IMR-90 (cell line): ENCODE measurements at regions not wholly inside any gene's neighbourhood (a gene's known extent, or its start where the extent isn't known, plus 50 kb on each side); places are given as distances from the start of the nearest gene placed in this dataset.

Source experiments
- ATAC-seq: fragments of 200-7000 bp; cut with Tn5 transposase; 2 replicates; pipeline ENCODE4 v1.9.1; 2020; ENCODE audit warnings: low read depth, mild to moderate bottlenecking, moderate library complexity
- BruUV-seq: library from RNA; stranded (reverse); fragments of 400-500 nt; replicated peaks from 2 replicates; lab custom pipeline; 2021; lab: Mats Ljungman, UMichigan
- CTCF ChIA-PET: fragments of 300-600 bp; formaldehyde crosslinking; extraction: SDS; loops from one replicate; lab custom pipeline; 2021; ENCODE audit warnings: antibody characterized with exemption; lab: Yijun Ruan, JAX
- POLR2A ChIA-PET: fragments of 300-600 bp; sonication (Branson Sonifier 250); formaldehyde crosslinking; loops from one replicate; lab custom pipeline; 2022; ENCODE audit warnings: antibody characterized with exemption; ENCODE audit not compliant: unreplicated experiment; lab: Charles Lee
- DNase-seq: peaks from one replicate; pipeline ENCODE4 v3.0.0; 2013
- H2AFZ ChIP-seq: replicated peaks from 2 replicates; pipeline ENCODE3; 2013; ENCODE audit warnings: low read length, mild to moderate bottlenecking; ENCODE audit not compliant: poor library complexity
- H2AK5ac ChIP-seq: 2 replicates; pipeline ENCODE4 v1.6.1; 2013; ENCODE audit warnings: low read depth, low read length, inconsistent platforms
- H2AK9ac ChIP-seq: replicated peaks from 2 replicates; pipeline ENCODE3; 2013; ENCODE audit warnings: mild to moderate bottlenecking, low read depth, low read length, moderate library complexity; ENCODE audit not compliant: poor library complexity
- H2BK120ac ChIP-seq: 2 replicates; pipeline ENCODE4 v1.6.1; 2013; ENCODE audit warnings: low read depth, low read length, inconsistent platforms
- H2BK15ac ChIP-seq: 3 replicates; pipeline ENCODE4 v1.6.1; 2013; ENCODE audit warnings: low read depth, low read length, inconsistent platforms
- H2BK20ac ChIP-seq: 2 replicates; pipeline ENCODE4 v1.6.1; 2013; ENCODE audit warnings: low read depth, mild to moderate bottlenecking, inconsistent platforms, low read length, moderate library complexity
- H2BK5ac ChIP-seq: 2 replicates; pipeline ENCODE4 v1.6.1; 2013; ENCODE audit warnings: mild to moderate bottlenecking, low read depth, low read length, inconsistent platforms; ENCODE audit not compliant: poor library complexity, severe bottlenecking
- H3K14ac ChIP-seq: replicated peaks from 2 replicates; pipeline ENCODE4 v1.6.1; 2013; ENCODE audit warnings: low read depth, low read length, inconsistent platforms
- H3K18ac ChIP-seq: 2 replicates; pipeline ENCODE4 v1.6.1; 2013; ENCODE audit warnings: low read depth, low read length, control low read depth
- H3K23ac ChIP-seq: 2 replicates; pipeline ENCODE4 v1.6.1; 2013; ENCODE audit warnings: low read depth, low read length, inconsistent platforms
- H3K27ac ChIP-seq: 2 replicates; pipeline ENCODE4 v1.5.1; 2013; ENCODE audit warnings: mild to moderate bottlenecking, control low read depth, low read length; ENCODE audit not compliant: insufficient read depth
- H3K27me3 ChIP-seq: 2 replicates; pipeline ENCODE4 v1.6.1; 2013; ENCODE audit warnings: low read length; ENCODE audit not compliant: control insufficient read depth, insufficient read depth
- H3K36me3 ChIP-seq: 2 replicates; pipeline ENCODE4 v1.6.1; 2013; ENCODE audit warnings: low read length, mixed read lengths; ENCODE audit not compliant: control insufficient read depth, insufficient read depth
- H3K4ac ChIP-seq: 2 replicates; pipeline ENCODE4 v1.6.1; 2013; ENCODE audit warnings: low read depth, low read length, inconsistent platforms
- H3K4me1 ChIP-seq: 2 replicates; pipeline ENCODE4 v1.6.1; 2013; ENCODE audit warnings: low read length, mixed read lengths; ENCODE audit not compliant: control insufficient read depth, insufficient read depth
- H3K4me2 ChIP-seq: 2 replicates; pipeline ENCODE4 v1.6.1; 2013; ENCODE audit warnings: low read depth, mild to moderate bottlenecking, control low read depth, low read length, moderate library complexity
- H3K4me3 ChIP-seq: 2 replicates; pipeline ENCODE4 v1.5.1; 2013; ENCODE audit warnings: low read depth, mild to moderate bottlenecking, control low read depth, low read length, moderate library complexity; ENCODE audit not compliant: insufficient read depth
- H3K56ac ChIP-seq: 2 replicates; pipeline ENCODE4 v1.6.1; 2013; ENCODE audit warnings: low read length, inconsistent platforms; ENCODE audit not compliant: insufficient read depth; ENCODE audit errors: extremely low read depth
- H3K79me1 ChIP-seq, 2 experiments: 2 replicates each; pipeline ENCODE4 v1.6.1; 2013; ENCODE audit warnings: low read length in 2 of 2, inconsistent platforms in 1 of 2, low read depth in 1 of 2
- H3K9ac ChIP-seq: 2 replicates; pipeline ENCODE4 v1.6.1; 2013; ENCODE audit warnings: low read depth, low read length, control low read depth
- H3K9me1 ChIP-seq: 2 replicates; pipeline ENCODE4 v1.6.1; 2013; ENCODE audit warnings: low read length, inconsistent platforms; ENCODE audit not compliant: insufficient read depth
- H3K9me3 ChIP-seq: 2 replicates; pipeline ENCODE4 v1.6.1; 2013; ENCODE audit warnings: low read length; ENCODE audit not compliant: control insufficient read depth, insufficient read depth
- H4K20me1 ChIP-seq: 2 replicates; pipeline ENCODE4 v1.6.1; 2013; ENCODE audit warnings: low read length, inconsistent platforms; ENCODE audit not compliant: insufficient read depth
- H4K5ac ChIP-seq: 2 replicates; pipeline ENCODE4 v1.6.1; 2013; ENCODE audit warnings: mild to moderate bottlenecking, low read depth, low read length, control low read depth
- H4K8ac ChIP-seq, 2 experiments: 2 replicates each; pipeline ENCODE4 v1.6.1; 2013; ENCODE audit warnings: low read depth in 2 of 2, low read length in 2 of 2, control low read depth in 1 of 2, inconsistent platforms in 1 of 2
- H4K91ac ChIP-seq: 2 replicates; pipeline ENCODE4 v1.6.1; 2013; ENCODE audit warnings: low read depth, low read length, inconsistent platforms; ENCODE audit not compliant: insufficient read depth
- MXI1 ChIP-seq: IDR thresholded peaks from 2 replicates; pipeline ENCODE4 v1.6.1; 2012; ENCODE audit warnings: low read depth, mild to moderate bottlenecking, low read length, moderate library complexity, borderline replicate concordance
- RAD21 ChIP-seq: IDR thresholded peaks from 2 replicates; pipeline ENCODE4 v1.6.1; 2012; ENCODE audit warnings: low read length, improper control_type of control experiment
- RCOR1 ChIP-seq: IDR thresholded peaks from 2 replicates; pipeline ENCODE4 v1.6.1; 2012; ENCODE audit warnings: mild to moderate bottlenecking, low read length, improper control_type of control experiment; ENCODE audit not compliant: insufficient replicate concordance
- WGBS, 2 experiments: methylation state at CpG; one replicate each; pipeline versions ENCODE4 v1.1.5 to v1.1.7; 2013; ENCODE audit warnings: missing lambda C conversion rate in 2 of 2; ENCODE audit not compliant: insufficient read length in 1 of 2; ENCODE audit errors: extremely low coverage in 2 of 2; 5-methylcytosine and 5-hydroxymethylcytosine counted together
- dilution Hi-C: fragments of 300-500 bp; cut with HindIII; formaldehyde crosslinking; loops from one replicate; pipeline ENCODE4 v1.14.3; 2018; ENCODE audit warnings: low sequenced_read_pairs; ENCODE audit not compliant: unreplicated experiment
- in situ Hi-C: fragments of 300-500 bp; cut with MboI; formaldehyde crosslinking; loops from 3 replicates; pipeline ENCODE4 v1.14.3; 2019; ENCODE audit warnings: low sequenced_read_pairs, inconsistent platforms, mixed read lengths
- intact Hi-C: fragments of 100-400 bp; cut with micrococcal nuclease; formaldehyde crosslinking; loops from 2 replicates; pipeline ENCODE4 v1.10.0; 2022
- TF ChIP-seq, protein P1 (sequence below): conservative IDR thresholded peaks from 2 replicates; pipeline ENCODE4 v1.5.1; 2012; ENCODE audit warnings: mild to moderate bottlenecking, low read depth, low read length, improper control_type of control experiment

- in situ Hi-C loops (no loop called here), dilution Hi-C loops (no loop called here)
- CTCF ChIA-PET, result interaction anchor here (0.6 kb wide), 1 partner anchor 624 kb away, joined by 3 read pairs; no protein-coding TSS in a partner anchor
Measured at GRCh38 chr5:117201001-117201400, 626.4 kb upstream of the SEMA6A start.

More at GRCh38 chr5:117201001-117201400, 626.4 kb upstream of the SEMA6A start:
- TF ChIP-seq MXI1, result no peak
- no peak for TF ChIP-seq RCOR1
- no peak for TF ChIP-seq RAD21
- TF ChIP-seq, protein P1, sequence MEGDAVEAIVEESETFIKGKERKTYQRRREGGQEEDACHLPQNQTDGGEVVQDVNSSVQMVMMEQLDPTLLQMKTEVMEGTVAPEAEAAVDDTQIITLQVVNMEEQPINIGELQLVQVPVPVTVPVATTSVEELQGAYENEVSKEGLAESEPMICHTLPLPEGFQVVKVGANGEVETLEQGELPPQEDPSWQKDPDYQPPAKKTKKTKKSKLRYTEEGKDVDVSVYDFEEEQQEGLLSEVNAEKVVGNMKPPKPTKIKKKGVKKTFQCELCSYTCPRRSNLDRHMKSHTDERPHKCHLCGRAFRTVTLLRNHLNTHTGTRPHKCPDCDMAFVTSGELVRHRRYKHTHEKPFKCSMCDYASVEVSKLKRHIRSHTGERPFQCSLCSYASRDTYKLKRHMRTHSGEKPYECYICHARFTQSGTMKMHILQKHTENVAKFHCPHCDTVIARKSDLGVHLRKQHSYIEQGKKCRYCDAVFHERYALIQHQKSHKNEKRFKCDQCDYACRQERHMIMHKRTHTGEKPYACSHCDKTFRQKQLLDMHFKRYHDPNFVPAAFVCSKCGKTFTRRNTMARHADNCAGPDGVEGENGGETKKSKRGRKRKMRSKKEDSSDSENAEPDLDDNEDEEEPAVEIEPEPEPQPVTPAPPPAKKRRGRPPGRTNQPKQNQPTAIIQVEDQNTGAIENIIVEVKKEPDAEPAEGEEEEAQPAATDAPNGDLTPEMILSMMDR, result no peak
- Histone ChIP-seq H3K27me3 (no peaks in the 10 kb centered on the region), H4K8ac (no peak overlapping the region), H3K23ac (no peak overlapping the region), H2BK5ac (no peak overlapping the region), H2AK5ac (no peak overlapping the region), H3K36me3 (no peaks in the 10 kb centered on the region), H4K91ac (no peak overlapping the region), H2AK9ac (no peak overlapping the region), H3K9me1 (no peaks in the 10 kb centered on the region), H3K27ac (no peak overlapping the region), H2AFZ (no peak overlapping the region), H2BK120ac (no peak overlapping the region), H4K20me1 (no peaks in the 10 kb centered on the region), H3K56ac (no peak overlapping the region), H3K18ac (no peak overlapping the region), H3K9ac (no peak overlapping the region), H3K9me3 (peaks cover 6% of the 10 kb centered on the region; the same call in 1 of the 2 replicates), H3K4me3 (no peak overlapping the region), H4K5ac (no peak overlapping the region), H3K4me2 (no peak overlapping the region), H2BK15ac (no peak overlapping the region), H3K4me1 (no peaks in the 10 kb centered on the region), H3K4ac (no peak overlapping the region), H3K79me1 (no peaks in the 10 kb centered on the region), H3K14ac (no peak overlapping the region), H2BK20ac (no peak overlapping the region)
- WGBS, 2 experiments, result 13% methylated on average over 1 of the region's 1 CpG; no CpG with 5 or more reads in 1 of the 2 experiments
- intact Hi-C loops, result no loop called here
- no peak for DNase-seq
- peak; percentile 24; the same call in 1 of the 2 replicates for ATAC-seq
- BruUV-seq, result no TSS peak
- POLR2A ChIA-PET, result no interaction called here
